MCF 10A (cell line): ENCODE measurements at regions not wholly inside any gene's neighbourhood (a gene's known extent, or its start where the extent isn't known, plus 50 kb on each side); places are given as distances from the start of the nearest gene placed in this dataset.

Experiments used
- BruUV-seq: library from RNA; stranded (reverse); fragments of 400-500 nt; replicated peaks from 2 replicates; lab custom pipeline; 2021; lab: Mats Ljungman, UMichigan
- CTCF ChIA-PET: fragments of 300-600 bp; sonication (Branson Sonifier 250); formaldehyde crosslinking; extraction: SDS; loops from one replicate; lab custom pipeline; 2021; ENCODE audit warnings: antibody characterized with exemption, inconsistent platforms; lab: Yijun Ruan, JAX
- POLR2A ChIA-PET: fragments of 300-600, 350-650 bp; sonication (Branson Sonifier 250); formaldehyde crosslinking; extraction: SDS; loops from one replicate; lab custom pipeline; 2020; ENCODE audit warnings: antibody characterized with exemption, inconsistent platforms; lab: Yijun Ruan, JAX
- DNase-seq: peaks from one replicate; pipeline ENCODE4 v3.0.0-alpha.2; 2018; ENCODE audit not compliant: unreplicated experiment
- H3K27ac Mint-ChIP-seq: one replicate; pipeline ENCODE4 v1.8.0; 2022; ENCODE audit warnings: mild to moderate bottlenecking, low read depth, mixed read lengths; ENCODE audit not compliant: unreplicated experiment
- H3K27me3 Mint-ChIP-seq: one replicate; pipeline ENCODE4 v1.8.0; 2022; ENCODE audit warnings: mixed read lengths; ENCODE audit not compliant: insufficient read depth, unreplicated experiment
- H3K36me3 Mint-ChIP-seq: one replicate; pipeline ENCODE4 v1.8.0; 2022; ENCODE audit warnings: mild to moderate bottlenecking, moderate library complexity, mixed read lengths; ENCODE audit not compliant: insufficient read depth, unreplicated experiment
- H3K4me1 Mint-ChIP-seq: one replicate; pipeline ENCODE4 v1.8.0; 2022; ENCODE audit warnings: mixed read lengths; ENCODE audit not compliant: insufficient read depth, unreplicated experiment
- H3K4me3 Mint-ChIP-seq: one replicate; pipeline ENCODE4 v1.8.0; 2022; ENCODE audit warnings: mild to moderate bottlenecking, moderate library complexity, mixed read lengths; ENCODE audit not compliant: unreplicated experiment
- H3K9me3 Mint-ChIP-seq: one replicate; pipeline ENCODE4 v1.8.0; 2022; ENCODE audit warnings: mixed read lengths; ENCODE audit not compliant: unreplicated experiment
- CTCF ChIP-seq: fragments of 200-600 bp; IDR thresholded peaks from one replicate; pipeline ENCODE4 v1.8.0; 2022; ENCODE audit warnings: antibody characterized with exemption, mild to moderate bottlenecking; ENCODE audit not compliant: unreplicated experiment
- intact Hi-C: fragments of 100-400 bp; cut with micrococcal nuclease; formaldehyde crosslinking; loops from 2 replicates; pipeline ENCODE4 v1.14.1; 2022

- H3K4me3 Mint-ChIP-seq = no peak overlapping the region
Observed at GRCh38 chr3:69524816-69525215, 138.9 kb upstream of the FRMD4B start.

GRCh38 chr3:69521286-69521685 is 135.4 kb upstream of the FRMD4B start:
- Mint-ChIP-seq H3K27me3 (no peaks in the 10 kb centered on the region), H3K27ac (peak overlapping the region; percentile 8), H3K4me3 (no peak overlapping the region), H3K9me3 (no peaks in the 10 kb centered on the region), H3K36me3 (peaks cover 14% of the 10 kb centered on the region), H3K4me1 (peaks cover 18% of the 10 kb centered on the region)
- BruUV-seq = no TSS peak
- DNase-seq = no peak
- ChIA-PET CTCF (interaction anchor here (1.2 kb wide), 1 partner anchor 9 kb away, joined by 4 read pairs; no protein-coding TSS in a partner anchor), POLR2A (interaction anchor here (0.6 kb wide), 1 partner anchor 27 kb away, joined by 3 read pairs; no protein-coding TSS in a partner anchor)
- no peak for TF ChIP-seq CTCF
- intact Hi-C loops = no loop called here

More at GRCh38 chr3:69524816-69525215, 138.9 kb upstream of the FRMD4B start:
- Mint-ChIP-seq H3K27ac (peak overlapping the region; percentile 47), H3K36me3 (peaks cover 15% of the 10 kb centered on the region), H3K27me3 (no peaks in the 10 kb centered on the region), H3K4me1 (peaks cover 26% of the 10 kb centered on the region), H3K9me3 (no peaks in the 10 kb centered on the region)
- no TSS peak for BruUV-seq
- ChIA-PET CTCF (no interaction called here), POLR2A (interaction anchor here (0.6 to 1.7 kb wide), 2 partner anchors 13 to 115 kb away, joined by 3 read pairs; no protein-coding TSS in a partner anchor)
- TF ChIP-seq CTCF = no peak
- intact Hi-C loops = no loop called here
- DNase-seq = no peak

- Mint-ChIP-seq H3K27me3 (no peaks in the 10 kb centered on the region), H3K36me3 (no peaks in the 10 kb centered on the region), H3K27ac (no peak overlapping the region), H3K4me1 (peaks cover 14% of the 10 kb centered on the region), H3K4me3 (no peak overlapping the region), H3K9me3 (peaks cover 15% of the 10 kb centered on the region)
- DNase-seq = no peak
- no peak for TF ChIP-seq CTCF
- intact Hi-C loops = no loop called here
- no TSS peak for BruUV-seq
- ChIA-PET POLR2A (interaction anchor here (1.0 kb wide), 1 partner anchor 49 kb away, joined by 3 read pairs; no protein-coding TSS in a partner anchor), CTCF (interaction anchor here (0.7 to 1.0 kb wide), 3 partner anchors 30 to 500 kb away, joined by 3 to 4 read pairs (median 3); no protein-coding TSS in a partner anchor)
Observed at GRCh38 chr3:69511361-69511760, 125.5 kb upstream of the FRMD4B start.

GRCh38 chr3:69510481-69511030 is 124.7 kb upstream of the FRMD4B start:
- CTCF ChIA-PET = interaction anchor here (0.7 to 1.0 kb wide), 2 partner anchors 31 to 161 kb away, joined by 3 to 4 read pairs; no protein-coding TSS in a partner anchor
- no peak for TF ChIP-seq CTCF
- H3K36me3 Mint-ChIP-seq = no peaks in the 10 kb centered on the region
- H3K4me1 Mint-ChIP-seq = peaks cover 14% of the 10 kb centered on the region
- POLR2A ChIA-PET = interaction anchor here (0.7 to 1.0 kb wide), 2 partner anchors 49 to 78 kb away, joined by 3 read pairs; no protein-coding TSS in a partner anchor
- DNase-seq = peak; percentile 26
- no peak overlapping the region for H3K27ac Mint-ChIP-seq
- peaks cover 15% of the 10 kb centered on the region for H3K9me3 Mint-ChIP-seq
- H3K4me3 Mint-ChIP-seq = no peak overlapping the region
- H3K27me3 Mint-ChIP-seq = no peaks in the 10 kb centered on the region
- BruUV-seq = no TSS peak
- intact Hi-C loops = no loop called here
